Body of pancreas (tissue), 4 donors: ENCODE measurements at regions not wholly inside any gene's neighbourhood (a gene's known extent, or its start where the extent isn't known, plus 50 kb on each side); places are given as distances from the start of the nearest gene placed in this dataset.
"Not testable (repeated sequence)": the region's sequence is repeated elsewhere in the genome, so short reads cannot be mapped to it uniquely, and the experiment has no call there.

Source experiments
- POLR2A ChIP-seq, 3 donors: fragments of 450-650 bp; IDR thresholded peaks; one replicate each; pipeline ENCODE4 v1.6.1; 2016; ENCODE audit warnings: antibody characterized with exemption in 3 of 3, mild to moderate bottlenecking in 2 of 3
- TF ChIP-seq, protein P1 (sequence below), 7 experiments: fragments of 450-650 bp in 4 of 7; fragments of 200-600 bp in 3 of 7; sonication (generic) in 3 of 7; IDR thresholded peaks; one replicate each; pipeline ENCODE4 v1.5.1; 2016 to 2019; ENCODE audit warnings: antibody characterized with exemption in 7 of 7

DNA sequence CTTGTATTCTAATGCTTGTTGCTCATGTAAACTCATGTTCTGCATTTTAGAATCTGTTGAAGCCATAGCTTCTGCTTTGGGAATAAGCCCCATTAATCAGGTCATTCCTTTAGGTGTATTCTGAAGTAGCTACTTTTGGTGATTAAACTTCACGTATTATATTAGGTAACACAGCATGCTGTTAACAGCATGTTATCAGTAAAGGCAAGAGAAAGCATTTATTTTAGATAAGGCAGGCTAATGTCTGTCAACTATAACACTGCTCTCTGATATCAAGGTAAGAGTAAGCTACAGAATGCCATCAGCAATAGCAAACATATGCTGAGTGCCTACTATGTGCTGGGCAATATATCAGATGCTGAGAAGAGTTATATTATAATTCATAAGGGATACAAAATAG is 726.4 kb downstream of the TTLL7 start:
- TF ChIP-seq POLR2A (IDR thresholded peaks at IDR 0.05): not testable (repeated sequence)
- TF ChIP-seq, protein P1, sequence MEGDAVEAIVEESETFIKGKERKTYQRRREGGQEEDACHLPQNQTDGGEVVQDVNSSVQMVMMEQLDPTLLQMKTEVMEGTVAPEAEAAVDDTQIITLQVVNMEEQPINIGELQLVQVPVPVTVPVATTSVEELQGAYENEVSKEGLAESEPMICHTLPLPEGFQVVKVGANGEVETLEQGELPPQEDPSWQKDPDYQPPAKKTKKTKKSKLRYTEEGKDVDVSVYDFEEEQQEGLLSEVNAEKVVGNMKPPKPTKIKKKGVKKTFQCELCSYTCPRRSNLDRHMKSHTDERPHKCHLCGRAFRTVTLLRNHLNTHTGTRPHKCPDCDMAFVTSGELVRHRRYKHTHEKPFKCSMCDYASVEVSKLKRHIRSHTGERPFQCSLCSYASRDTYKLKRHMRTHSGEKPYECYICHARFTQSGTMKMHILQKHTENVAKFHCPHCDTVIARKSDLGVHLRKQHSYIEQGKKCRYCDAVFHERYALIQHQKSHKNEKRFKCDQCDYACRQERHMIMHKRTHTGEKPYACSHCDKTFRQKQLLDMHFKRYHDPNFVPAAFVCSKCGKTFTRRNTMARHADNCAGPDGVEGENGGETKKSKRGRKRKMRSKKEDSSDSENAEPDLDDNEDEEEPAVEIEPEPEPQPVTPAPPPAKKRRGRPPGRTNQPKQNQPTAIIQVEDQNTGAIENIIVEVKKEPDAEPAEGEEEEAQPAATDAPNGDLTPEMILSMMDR (IDR thresholded peaks at IDR 0.05): not testable (repeated sequence)
